OCI-LY7 (cell line): ENCODE measurements at regions not wholly inside any gene's neighbourhood (a gene's known extent, or its start where the extent isn't known, plus 50 kb on each side); places are given as distances from the start of the nearest gene placed in this dataset.

Experiments
- BruUV-seq: library from RNA; stranded (reverse); fragments of 400-500 nt; replicated peaks from 2 replicates; lab custom pipeline; 2021; lab: Mats Ljungman, UMichigan
- CTCF ChIA-PET: fragments of 300-600 bp; sonication (Branson Sonifier 250); formaldehyde crosslinking; loops from one replicate; lab custom pipeline; 2022; ENCODE audit warnings: antibody characterized with exemption; ENCODE audit not compliant: unreplicated experiment; lab: Charles Lee
- POLR2A ChIA-PET: fragments of 300-600 bp; sonication (Branson Sonifier 250); formaldehyde crosslinking; loops from one replicate; lab custom pipeline; 2022; ENCODE audit warnings: antibody characterized with exemption; lab: Charles Lee
- DNase-seq: peaks from one replicate; pipeline ENCODE4 v3.0.0-alpha.2; 2015; ENCODE audit warnings: low spot score
- H2AFZ ChIP-seq: fragments of 200-600 bp; sonication (generic), shearing (Covaris generic); 2 replicates; pipeline ENCODE4 v1.6.1; 2014; ENCODE audit warnings: mild to moderate bottlenecking, antibody characterized with exemption, low read length, moderate library complexity
- H3K27ac ChIP-seq: fragments of 200-600 bp; sonication (generic); 2 replicates; pipeline ENCODE4 v1.5.1; 2014; ENCODE audit warnings: mixed run types, low read depth, mild to moderate bottlenecking, moderate library complexity, low read length, inconsistent platforms; ENCODE audit not compliant: poor library complexity, severe bottlenecking
- H3K36me3 ChIP-seq: fragments of 200-600 bp; sonication (generic); 2 replicates; pipeline ENCODE4 v1.6.1; 2014; ENCODE audit warnings: mild to moderate bottlenecking, antibody characterized with exemption, low read length, moderate library complexity, mixed read lengths; ENCODE audit not compliant: insufficient read depth
- H3K4me1 ChIP-seq: fragments of 200-600 bp; sonication (generic); 2 replicates; pipeline ENCODE4 v1.5.1; 2014; ENCODE audit warnings: mild to moderate bottlenecking, low read length; ENCODE audit not compliant: insufficient read depth, poor library complexity, severe bottlenecking
- H3K4me2 ChIP-seq: fragments of 200-600 bp; sonication (generic); 2 replicates; pipeline ENCODE4 v1.6.1; 2014; ENCODE audit warnings: mild to moderate bottlenecking, low read length
- H3K4me3 ChIP-seq: fragments of 200-600 bp; sonication (generic); 2 replicates; pipeline ENCODE4 v1.5.1; 2014; ENCODE audit warnings: mild to moderate bottlenecking, low read depth, low read length; ENCODE audit not compliant: poor library complexity, severe bottlenecking
- H3K79me2 ChIP-seq: fragments of 200-600 bp; sonication (generic); 2 replicates; pipeline ENCODE4 v1.6.1; 2016; ENCODE audit warnings: low read depth, mild to moderate bottlenecking, low read length, moderate library complexity, mixed read lengths; ENCODE audit not compliant: insufficient read depth
- H3K9me2 ChIP-seq: fragments of 200-600 bp; sonication (generic); 2 replicates; pipeline ENCODE4 v1.6.1; 2016; ENCODE audit warnings: mild to moderate bottlenecking, low read length, mixed read lengths; ENCODE audit not compliant: insufficient read depth
- H3K9me3 ChIP-seq: fragments of 200-600 bp; sonication (generic); 2 replicates; pipeline ENCODE4 v1.6.1; 2014; ENCODE audit warnings: mild to moderate bottlenecking, mixed run types, low read length, mixed read lengths
- H4K20me1 ChIP-seq: fragments of 200-600 bp; sonication (generic); 2 replicates; pipeline ENCODE4 v1.6.1; 2014; ENCODE audit warnings: mild to moderate bottlenecking, antibody characterized with exemption, low read length, moderate library complexity, mixed read lengths; ENCODE audit not compliant: insufficient read depth
- CTCF ChIP-seq: fragments of 200-600 bp; sonication (generic); conservative IDR thresholded peaks from 2 replicates; pipeline ENCODE4 v1.5.1; 2014; ENCODE audit warnings: mild to moderate bottlenecking, antibody characterized with exemption, low read length, moderate library complexity, mixed read lengths
- EZH2phosphoT487 ChIP-seq: fragments of 200-600 bp; sonication (generic); IDR thresholded peaks from 2 replicates; pipeline ENCODE4 v1.6.1; 2018; ENCODE audit warnings: low read depth, borderline replicate concordance, mild to moderate bottlenecking, mixed run types, antibody characterized with exemption, low read length, moderate library complexity, mixed read lengths
- intact Hi-C: fragments of 100-400 bp; cut with micrococcal nuclease; formaldehyde crosslinking; loops from one replicate; pipeline ENCODE4 v1.10.0; 2022; ENCODE audit not compliant: unreplicated experiment

- Histone ChIP-seq H3K9me3 (no peaks in the 10 kb centered on the region), H3K9me2 (no peaks in the 10 kb centered on the region), H3K79me2 (no peaks in the 10 kb centered on the region), H4K20me1 (no peaks in the 10 kb centered on the region), H3K4me3 (no peak overlapping the region), H2AFZ (no peak overlapping the region), H3K4me1 (no peaks in the 10 kb centered on the region), H3K27ac (no peak overlapping the region), H3K4me2 (no peak overlapping the region), H3K36me3 (no peaks in the 10 kb centered on the region)
- CTCF ChIA-PET, result no interaction called here
- no TSS peak for BruUV-seq
- peak; percentile 33 for DNase-seq
- POLR2A ChIA-PET, result interaction anchor here (0.7 kb wide), 1 partner anchor 8 kb away, joined by 3 read pairs; no protein-coding TSS in a partner anchor
- no peak for TF ChIP-seq EZH2phosphoT487
- peak; percentile 73 for TF ChIP-seq CTCF
- intact Hi-C loops, result no loop called here
Measured at GRCh38 chr12:131452444-131452860, 258.4 kb upstream of the SFSWAP start.

DNA sequence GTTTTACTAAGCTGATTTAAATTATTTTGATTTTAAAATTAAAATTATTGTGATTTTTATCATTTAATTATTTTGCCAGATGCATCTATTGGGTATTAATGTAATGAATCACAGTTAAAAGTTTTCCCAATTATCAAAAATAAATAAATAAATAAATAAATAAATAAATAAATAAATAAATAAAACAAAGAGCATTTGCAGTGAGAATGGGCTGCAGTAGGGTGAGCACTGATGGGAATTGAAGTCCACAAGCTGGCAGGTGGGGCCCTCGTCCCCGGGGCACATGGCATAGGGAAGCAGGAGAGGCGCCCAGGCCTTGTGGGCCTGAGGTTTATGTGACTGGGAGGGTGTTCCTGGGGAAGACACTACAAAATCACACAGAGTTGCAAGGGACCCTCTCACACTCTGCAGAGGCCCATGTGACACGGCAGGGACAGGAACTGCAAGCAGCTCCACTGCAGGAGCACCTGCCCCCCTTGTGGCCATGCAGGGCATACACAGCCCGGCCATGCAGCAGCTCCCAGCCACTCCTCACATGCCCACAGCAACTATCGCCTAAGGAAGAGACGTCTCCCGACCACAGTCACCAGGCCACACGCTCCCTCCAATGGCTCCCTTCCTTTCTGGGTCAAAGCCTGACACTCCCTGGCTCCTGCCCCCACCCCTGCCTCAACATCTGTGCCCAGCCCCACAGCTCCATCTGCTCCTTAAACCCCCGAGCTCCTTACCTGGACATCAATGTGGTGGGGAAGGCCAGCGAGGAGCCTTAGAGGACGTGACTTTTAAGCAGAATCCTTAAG lies 256.3 kb upstream of the SFSWAP start:
- no peaks in the 10 kb centered on the region for H3K4me1 ChIP-seq
- intact Hi-C loops, result loop anchor here (2.0 kb wide), 1 partner anchor 538 kb away; no protein-coding TSS in a partner anchor
- CTCF ChIA-PET, result no interaction called here

More for the DNA sequence above, 256.3 kb upstream of the SFSWAP start:
- Histone ChIP-seq H4K20me1 (no peaks in the 10 kb centered on the region), H2AFZ (no peak overlapping the region), H3K36me3 (no peaks in the 10 kb centered on the region), H3K4me2 (no peak overlapping the region), H3K9me2 (no peaks in the 10 kb centered on the region), H3K9me3 (no peaks in the 10 kb centered on the region), H3K4me3 (no peak overlapping the region), H3K79me2 (no peaks in the 10 kb centered on the region), H3K27ac (no peak overlapping the region)
- peak; percentile 70 for DNase-seq
- no peak for TF ChIP-seq EZH2phosphoT487
- TF ChIP-seq CTCF, result peak; percentile 73
- POLR2A ChIA-PET, result no interaction called here
- BruUV-seq, result no TSS peak
